ENCODE measurements at regions not wholly inside any gene's neighbourhood (a gene's known extent, or its start where the extent isn't known, plus 50 kb on each side); places are given as distances from the start of the nearest gene placed in this dataset.

DNA sequence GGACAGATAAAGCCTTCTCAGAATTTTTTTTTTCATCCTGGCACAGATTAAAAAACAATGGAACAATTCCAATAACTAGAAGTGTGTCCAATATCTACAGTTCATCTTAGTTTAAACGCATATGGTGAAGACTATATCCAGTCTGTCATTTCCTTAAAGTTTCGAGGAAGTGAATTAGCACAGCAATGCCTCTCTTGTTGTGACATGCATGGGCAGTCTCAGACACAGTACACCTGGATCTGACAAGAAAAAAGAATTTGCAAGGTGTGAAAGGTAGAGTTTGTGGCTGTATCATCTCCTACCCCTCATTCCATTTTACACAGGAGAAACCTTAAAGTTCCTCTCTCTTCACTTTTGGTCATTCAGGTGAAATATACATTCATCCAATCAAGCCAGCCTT, 100.6 kb upstream of the ADAMTS19 start:
- TF ChIP-seq, protein P1, sequence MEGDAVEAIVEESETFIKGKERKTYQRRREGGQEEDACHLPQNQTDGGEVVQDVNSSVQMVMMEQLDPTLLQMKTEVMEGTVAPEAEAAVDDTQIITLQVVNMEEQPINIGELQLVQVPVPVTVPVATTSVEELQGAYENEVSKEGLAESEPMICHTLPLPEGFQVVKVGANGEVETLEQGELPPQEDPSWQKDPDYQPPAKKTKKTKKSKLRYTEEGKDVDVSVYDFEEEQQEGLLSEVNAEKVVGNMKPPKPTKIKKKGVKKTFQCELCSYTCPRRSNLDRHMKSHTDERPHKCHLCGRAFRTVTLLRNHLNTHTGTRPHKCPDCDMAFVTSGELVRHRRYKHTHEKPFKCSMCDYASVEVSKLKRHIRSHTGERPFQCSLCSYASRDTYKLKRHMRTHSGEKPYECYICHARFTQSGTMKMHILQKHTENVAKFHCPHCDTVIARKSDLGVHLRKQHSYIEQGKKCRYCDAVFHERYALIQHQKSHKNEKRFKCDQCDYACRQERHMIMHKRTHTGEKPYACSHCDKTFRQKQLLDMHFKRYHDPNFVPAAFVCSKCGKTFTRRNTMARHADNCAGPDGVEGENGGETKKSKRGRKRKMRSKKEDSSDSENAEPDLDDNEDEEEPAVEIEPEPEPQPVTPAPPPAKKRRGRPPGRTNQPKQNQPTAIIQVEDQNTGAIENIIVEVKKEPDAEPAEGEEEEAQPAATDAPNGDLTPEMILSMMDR (IDR thresholded peaks at IDR 0.05): no peak
- Histone ChIP-seq H3K4me3 (no peak overlapping the region), H3K27ac (no peak overlapping the region)
- no peak for DNase-seq (ENCODE audit: low spot score)

- Histone ChIP-seq H3K4me3 (no peak overlapping the region), H3K27ac (no peak overlapping the region)
- DNase-seq (ENCODE audit: low spot score): no peak
- TF ChIP-seq, protein P1 (IDR thresholded peaks at IDR 0.05): no peak
Observed at GRCh38 chr5:129361441-129362025, 98.6 kb upstream of the ADAMTS19 start.

DNA sequence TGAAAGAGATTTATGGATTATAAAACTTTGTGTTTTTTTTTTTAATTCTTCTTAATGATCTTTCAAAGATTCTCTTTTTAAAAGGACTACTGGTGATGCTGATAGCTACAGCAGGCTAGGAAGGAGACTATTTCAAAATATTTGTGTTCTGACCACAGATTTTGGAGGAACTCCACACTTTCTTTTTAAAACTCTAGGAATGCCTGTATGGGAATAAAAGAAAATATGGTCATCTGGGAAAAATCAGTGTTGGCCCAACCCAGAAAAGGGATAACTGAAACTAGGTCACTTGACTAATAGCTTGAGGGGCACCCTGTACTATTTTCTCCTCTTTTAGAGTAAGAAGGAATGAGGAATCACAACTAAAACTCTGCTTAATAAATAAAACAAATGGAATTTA, 97.6 kb upstream of the ADAMTS19 start:
- Histone ChIP-seq H3K27ac (no peak overlapping the region), H3K4me3 (no peak overlapping the region)
- no peak for DNase-seq (ENCODE audit: low spot score)
- TF ChIP-seq, protein P1 (IDR thresholded peaks at IDR 0.05): no peak

GRCh38 chr5:129363991-129364390, 96.1 kb upstream of the ADAMTS19 start:
- TF ChIP-seq, protein P1 (IDR thresholded peaks at IDR 0.05): no peak
- no peak overlapping the region for H3K27ac ChIP-seq
- DNase-seq (ENCODE audit: low spot score): no peak
- no peak overlapping the region for H3K4me3 ChIP-seq

GRCh38 chr5:129367883-129368282, 92.2 kb upstream of the ADAMTS19 start:
- Histone ChIP-seq H3K27ac (no peak overlapping the region), H3K4me3 (no peak overlapping the region)
- TF ChIP-seq, protein P1 (IDR thresholded peaks at IDR 0.05): no peak
- DNase-seq (ENCODE audit: low spot score): no peak

DNA sequence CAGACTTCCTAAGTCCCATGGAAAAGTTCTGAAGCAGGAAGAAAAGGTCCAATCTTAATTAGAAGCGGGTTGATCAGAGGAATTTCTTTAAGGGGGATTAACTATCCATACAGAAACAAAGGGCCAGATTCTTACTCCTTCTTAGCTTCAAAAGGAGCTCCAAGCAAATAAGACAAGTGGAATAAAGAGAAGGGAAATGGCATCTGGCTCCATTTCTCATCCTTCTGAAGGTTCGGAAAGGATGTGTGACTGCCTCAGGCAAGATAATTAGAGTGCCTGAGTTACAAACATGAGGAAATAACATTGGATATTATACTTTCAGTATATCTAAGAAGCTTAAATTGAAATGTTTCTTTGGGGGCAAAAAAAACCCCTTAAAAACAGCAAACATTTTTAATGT, 88.1 kb upstream of the ADAMTS19 start:
- no peak for DNase-seq (ENCODE audit: low spot score)
- Histone ChIP-seq H3K4me3 (no peak overlapping the region), H3K27ac (no peak overlapping the region)
- TF ChIP-seq, protein P1 (IDR thresholded peaks at IDR 0.05): no peak

DNA sequence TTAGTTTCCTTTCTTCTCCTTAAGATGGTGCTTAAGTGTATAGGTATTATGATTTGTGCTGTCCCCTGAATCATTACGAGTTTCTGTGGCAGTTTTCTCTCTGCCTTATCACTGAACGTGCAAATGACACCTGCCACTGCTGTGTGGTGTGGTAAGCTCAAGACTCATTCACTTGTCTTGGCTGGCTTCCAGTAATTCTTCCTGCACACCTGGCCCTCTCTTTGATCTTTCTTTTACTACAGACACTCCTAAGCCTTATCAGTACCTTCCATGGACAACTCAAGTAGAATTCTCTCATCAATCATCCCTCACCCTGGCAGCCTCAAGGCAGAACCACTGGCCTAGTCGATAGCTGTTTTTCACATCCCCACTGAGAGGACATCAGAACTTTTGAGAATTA, 82.6 kb upstream of the ADAMTS19 start:
- DNase-seq (ENCODE audit: low spot score): no peak
- H3K4me3 ChIP-seq: no peak overlapping the region

More for the DNA sequence above, 82.6 kb upstream of the ADAMTS19 start:
- H3K27ac ChIP-seq: no peak overlapping the region
- TF ChIP-seq, protein P1 (IDR thresholded peaks at IDR 0.05): no peak

Data from coronary artery (tissue), 2 donors.